HL-60 (cell line): ENCODE measurements at regions not wholly inside any gene's neighbourhood (a gene's known extent, or its start where the extent isn't known, plus 50 kb on each side); places are given as distances from the start of the nearest gene placed in this dataset.

Experiments used
- CTCF ChIP-seq: IDR thresholded peaks from one replicate; pipeline ENCODE4 v1.5.1; 2011; ENCODE audit warnings: low read length, control low read depth, inconsistent platforms; ENCODE audit not compliant: insufficient read depth
- GABPA ChIP-seq: IDR thresholded peaks from 2 replicates; pipeline ENCODE4 v1.6.1; 2012; ENCODE audit warnings: low read depth

DNA sequence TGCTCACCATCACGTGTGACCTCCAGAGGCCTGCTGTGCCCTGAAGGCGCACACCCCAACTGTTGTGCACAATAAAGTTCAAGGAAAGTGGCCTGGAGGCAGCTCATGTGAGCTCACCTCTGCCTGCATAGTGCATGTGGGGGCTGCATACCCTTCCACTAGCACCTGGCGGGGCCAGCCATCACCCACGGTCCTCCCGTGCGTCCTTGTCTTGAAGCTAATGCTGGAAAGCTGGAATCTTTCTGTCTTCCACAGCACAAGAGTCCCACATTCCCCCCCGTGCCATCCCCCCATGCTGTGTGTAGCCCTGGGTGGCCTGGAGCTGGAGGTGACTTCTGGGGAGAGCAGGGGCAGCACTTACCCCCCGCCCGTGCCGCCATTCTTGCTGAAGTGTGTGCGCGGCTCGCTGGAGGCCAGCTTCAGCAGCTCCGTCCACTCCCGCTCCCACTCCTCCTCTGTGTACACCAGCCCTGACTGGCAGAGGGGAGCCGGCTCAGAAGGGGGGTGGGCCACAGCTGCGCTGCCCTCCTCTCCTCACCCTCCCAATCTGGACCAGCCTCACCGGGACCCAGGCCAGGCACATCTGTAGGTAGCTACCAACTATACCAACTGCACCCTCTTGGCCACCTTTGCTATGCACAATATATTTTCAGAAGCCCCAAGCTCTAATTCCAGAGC, 199.5 kb downstream of the KLF13 start:
- no peak for TF ChIP-seq CTCF
- no peak for TF ChIP-seq GABPA
